K562 (cell line): ENCODE measurements at regions not wholly inside any gene's neighbourhood (a gene's known extent, or its start where the extent isn't known, plus 50 kb on each side); places are given as distances from the start of the nearest gene placed in this dataset.

Experiments used
- ATAC-seq: fragments of 200-7000 bp; cut with Tn5 transposase; 3 replicates; pipeline ENCODE4 v1.9.1; 2020; ENCODE audit warnings: moderate library complexity
- BruUV-seq: library from RNA; stranded (reverse); fragments of 400-500 nt; replicated peaks from 2 replicates; lab custom pipeline; 2021; lab: Mats Ljungman, UMichigan
- CTCF ChIA-PET: fragments of 300-600 bp; formaldehyde crosslinking; extraction: SDS; loops from one replicate; lab custom pipeline; 2021; ENCODE audit warnings: low intra/inter-chr PET ratio; lab: Yijun Ruan, JAX
- POLR2A ChIA-PET: fragments of 300-600, 350-650 bp; sonication (Branson Sonifier 250); formaldehyde crosslinking; extraction: SDS; loops from one replicate; lab custom pipeline; 2021; ENCODE audit warnings: antibody characterized with exemption, inconsistent platforms; lab: Yijun Ruan, JAX
- DNase-seq, 4 experiments: peaks; one replicate each; pipeline versions ENCODE4 v3.0.0 to v3.0.0-alpha.2; 2011 to 2018; ENCODE audit warnings: low spot score in 3 of 4, mixed read lengths in 3 of 4; ENCODE audit errors: extremely low read depth in 1 of 4
- FAIRE-seq: peaks from 2 replicates; lab custom pipeline; 2011; peaks lifted over from hg19 to GRCh38; lab: Jason Lieb, UNC
- H2AFZ ChIP-seq: 2 replicates; pipeline ENCODE4 v1.6.0; 2011; ENCODE audit warnings: low read depth, low read length, control low read depth, inconsistent platforms
- H3K27ac ChIP-seq: fragments of 200-600 bp; 3 replicates; pipeline ENCODE4 v1.8.0; 2011; ENCODE audit warnings: low read depth, mild to moderate bottlenecking, control low read depth, inconsistent platforms, low read length, moderate library complexity, mixed read lengths; ENCODE audit errors: extremely low read depth
- H3K27me3 ChIP-seq, 2 experiments: fragments of 300-600 bp in 1 of 2; 2 replicates in 1 of 2; 3 replicates in 1 of 2; pipeline versions ENCODE4 v1.6.0 to v1.8.0; 2011; ENCODE audit warnings: inconsistent platforms in 2 of 2, low read length in 2 of 2, mild to moderate bottlenecking in 1 of 2, mixed read lengths in 1 of 2, moderate library complexity in 1 of 2; ENCODE audit not compliant: control insufficient read depth in 2 of 2, insufficient read depth in 2 of 2
- H3K36me3 ChIP-seq: fragments of 300-600 bp; 3 replicates; pipeline ENCODE4 v1.8.0; 2011; ENCODE audit warnings: mild to moderate bottlenecking, low read length, inconsistent platforms; ENCODE audit not compliant: control insufficient read depth, insufficient read depth
- H3K4me1 ChIP-seq, 2 experiments: fragments of 200-600 bp in 1 of 2; replicated peaks in 1 of 2; 2 replicates in 1 of 2; 3 replicates in 1 of 2; pipeline versions ENCODE4 v1.5.1 to v1.8.0; 2011; ENCODE audit warnings: inconsistent platforms in 2 of 2, low read length in 2 of 2, mild to moderate bottlenecking in 1 of 2, mixed read lengths in 1 of 2, moderate library complexity in 1 of 2; ENCODE audit not compliant: control insufficient read depth in 2 of 2, insufficient read depth in 2 of 2
- H3K4me2 ChIP-seq: 2 replicates; pipeline ENCODE4 v1.6.1; 2011; ENCODE audit warnings: low read length, control low read depth, inconsistent platforms, mixed read lengths; ENCODE audit not compliant: insufficient read depth
- H3K4me3 ChIP-seq: fragments of 200-600 bp; sonication (generic), shearing (Covaris generic); 2 replicates; pipeline ENCODE4 v1.5.1; 2016; ENCODE audit warnings: control low read depth, inconsistent platforms
- H3K79me2 ChIP-seq: fragments of 200-600 bp; 3 replicates; pipeline ENCODE4 v1.8.0; 2011; ENCODE audit warnings: low read length, inconsistent platforms; ENCODE audit not compliant: control insufficient read depth, insufficient read depth
- H3K9ac ChIP-seq, 2 experiments: 2 replicates each; pipeline versions ENCODE4 v1.6.0 to v1.6.1; 2011; ENCODE audit warnings: low read depth in 2 of 2, low read length in 2 of 2, control low read depth in 1 of 2, inconsistent platforms in 1 of 2, mild to moderate bottlenecking in 1 of 2, mixed read lengths in 1 of 2; ENCODE audit not compliant: insufficient read depth in 1 of 2
- H3K9me1 ChIP-seq: one replicate; pipeline ENCODE4 v1.6.0; 2011; ENCODE audit warnings: inconsistent platforms, mild to moderate bottlenecking, low read length, moderate library complexity; ENCODE audit not compliant: control insufficient read depth, insufficient read depth
- H3K9me3 ChIP-seq: replicated peaks from 2 replicates; pipeline ENCODE4 v1.5.1; 2011; ENCODE audit warnings: low read depth, low read length, inconsistent platforms; ENCODE audit not compliant: control insufficient read depth, insufficient read depth
- H4K20me1 ChIP-seq: replicated peaks from 2 replicates; pipeline ENCODE4 v1.6.1; 2011; ENCODE audit warnings: low read length, inconsistent platforms, mixed read lengths; ENCODE audit not compliant: control insufficient read depth, insufficient read depth
- BRF2 ChIP-seq: IDR thresholded peaks from 3 replicates; pipeline ENCODE4 v1.6.1; 2011; ENCODE audit warnings: borderline replicate concordance, mild to moderate bottlenecking; ENCODE audit not compliant: insufficient read length, insufficient read depth
- CHD2 ChIP-seq: IDR thresholded peaks from 2 replicates; pipeline ENCODE4 v1.6.1; 2011; ENCODE audit warnings: low read depth, low read length
- KLF13 ChIP-seq: fragments of 450-650 bp; IDR thresholded peaks from 2 replicates; pipeline ENCODE4 v1.6.1; 2016; ENCODE audit warnings: missing genetic modification characterization, low read depth, mild to moderate bottlenecking, missing compliant biosample characterization, moderate library complexity, borderline replicate concordance
- L3MBTL2 ChIP-seq: fragments of 450-650 bp; IDR thresholded peaks from 2 replicates; pipeline ENCODE4 v1.6.1; 2016; ENCODE audit warnings: mild to moderate bottlenecking, moderate library complexity
- NCOA2 ChIP-seq, 2 experiments: fragments of 450-650 bp; IDR thresholded peaks; 2 replicates each; pipeline ENCODE4 v1.6.1; 2018; ENCODE audit warnings: mild to moderate bottlenecking in 2 of 2, moderate library complexity in 1 of 2; ENCODE audit not compliant: partially characterized antibody in 2 of 2
- TAL1 ChIP-seq: fragments of 450-650 bp; IDR thresholded peaks from 2 replicates; pipeline ENCODE4 v1.6.1; 2016; ENCODE audit warnings: mild to moderate bottlenecking
- ZNF384 ChIP-seq: IDR thresholded peaks from 2 replicates; pipeline ENCODE4 v1.6.1; 2012; ENCODE audit warnings: low read depth, low read length, improper control_type of control experiment
- WGBS: fragments of 100-300 bp; shearing (Covaris generic); methylation state at CpG from one replicate; pipeline ENCODE4 v1.1.6; 2016; ENCODE audit warnings: low coverage, mixed read lengths; ENCODE audit not compliant: insufficient coverage; ENCODE audit errors: missing lambda C conversion rate; 5-methylcytosine and 5-hydroxymethylcytosine counted together
- in situ Hi-C: fragments of 300-500 bp; cut with MboI; formaldehyde crosslinking; loops from 4 replicates; pipeline ENCODE4 v1.15.0; 2018; ENCODE audit warnings: inconsistent platforms, mixed read lengths
- intact Hi-C: fragments of 100-400 bp; cut with micrococcal nuclease; formaldehyde crosslinking; loops from 2 replicates; pipeline ENCODE4 v1.14.2; 2022
- TF ChIP-seq, protein P1 (sequence below): fragments of 250-450 bp; sonication (Bioruptor Pico); IDR thresholded peaks from 2 replicates; pipeline ENCODE4 v1.4.0; 2020; ENCODE audit warnings: borderline replicate concordance

- FAIRE-seq (no peak), DNase-seq (no peak)
- BruUV-seq: no TSS peak
- no peak overlapping the region for H3K9ac ChIP-seq
- no peak for TF ChIP-seq L3MBTL2
- TF ChIP-seq BRF2: no peak
- TF ChIP-seq, protein P1, sequence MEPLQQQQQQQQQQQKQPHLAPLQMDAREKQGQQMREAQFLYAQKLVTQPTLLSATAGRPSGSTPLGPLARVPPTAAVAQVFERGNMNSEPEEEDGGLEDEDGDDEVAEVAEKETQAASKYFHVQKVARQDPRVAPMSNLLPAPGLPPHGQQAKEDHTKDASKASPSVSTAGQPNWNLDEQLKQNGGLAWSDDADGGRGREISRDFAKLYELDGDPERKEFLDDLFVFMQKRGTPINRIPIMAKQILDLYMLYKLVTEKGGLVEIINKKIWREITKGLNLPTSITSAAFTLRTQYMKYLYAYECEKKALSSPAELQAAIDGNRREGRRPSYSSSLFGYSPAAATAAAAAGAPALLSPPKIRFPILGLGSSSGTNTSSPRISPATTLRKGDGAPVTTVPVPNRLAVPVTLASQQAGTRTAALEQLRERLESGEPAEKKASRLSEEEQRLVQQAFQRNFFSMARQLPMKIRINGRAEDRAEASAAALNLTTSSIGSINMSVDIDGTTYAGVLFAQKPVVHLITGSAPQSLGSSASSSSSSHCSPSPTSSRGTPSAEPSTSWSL: no peak
- no peak for TF ChIP-seq TAL1
- TF ChIP-seq KLF13: no peak
- TF ChIP-seq ZNF384: no peak
- TF ChIP-seq NCOA2 (IDR thresholded peaks at IDR 0.05; ENCODE audit: partially characterized antibody in 2 of 2): no peak
- TF ChIP-seq CHD2: no peak
- TF ChIP-seq, all 486 proteins: peak for 0
- Histone ChIP-seq H3K27ac (no peak overlapping the region), H3K36me3 (no peaks in the 10 kb centered on the region), H3K79me2 (no peaks in the 10 kb centered on the region), H4K20me1 (no peaks in the 10 kb centered on the region), H2AFZ (no peak overlapping the region), H3K27me3 (no peaks in the 10 kb centered on the region), H3K4me1 (no peaks in the 10 kb centered on the region), H3K4me2 (no peak overlapping the region), H3K9me3 (no peaks in the 10 kb centered on the region), H3K4me3 (no peak overlapping the region), H3K9me1 (no peaks in the 10 kb centered on the region)
- intact Hi-C loops: no loop called here
- ChIA-PET POLR2A (interaction anchor here (0.9 to 1.2 kb wide), 2 partner anchors 11 kb away, joined by 3 read pairs; no protein-coding TSS in a partner anchor), CTCF (no interaction called here)
- in situ Hi-C loops: no loop called here
- ATAC-seq: no peak
- WGBS: 0% methylated on average over 2 of the region's 2 CpGs
Observed at GRCh38 chr16:54690306-54690705, 240.4 kb upstream of the IRX5 start.
